Neural cell (in vitro differentiated cells): ENCODE measurements at regions not wholly inside any gene's neighbourhood (a gene's known extent, or its start where the extent isn't known, plus 50 kb on each side); places are given as distances from the start of the nearest gene placed in this dataset.

Source experiments
- H2AFZ ChIP-seq: fragments of 200-600, 300-800 bp; sonication (generic), shearing (Covaris generic); 2 replicates; pipeline ENCODE4 v1.6.0; 2014; ENCODE audit warnings: low read depth, mild to moderate bottlenecking, antibody characterized with exemption, low read length, moderate library complexity
- H3F3A ChIP-seq: fragments of 200-600 bp; shearing (Covaris generic); 2 replicates; pipeline ENCODE4 v1.6.1; 2016; ENCODE audit warnings: mild to moderate bottlenecking, moderate library complexity, mixed read lengths, antibody characterized with exemption, low read length; ENCODE audit not compliant: insufficient read depth, poor library complexity, severe bottlenecking
- H3K27ac ChIP-seq: fragments of 200-600, 300-800 bp; sonication (generic), shearing (Covaris generic); 2 replicates; pipeline ENCODE4 v1.5.1; 2014; ENCODE audit warnings: mild to moderate bottlenecking, low read length, moderate library complexity
- H3K27me3 ChIP-seq: fragments of 300-800, 200-600 bp; sonication (generic), shearing (Covaris generic); 2 replicates; pipeline ENCODE4 v1.6.0; 2014; ENCODE audit warnings: mild to moderate bottlenecking, low read depth, low read length, moderate library complexity; ENCODE audit not compliant: insufficient read depth
- H3K36me3 ChIP-seq: fragments of 300-800, 200-600 bp; sonication (generic), shearing (Covaris generic); 2 replicates; pipeline ENCODE4 v1.5.1; 2014; ENCODE audit warnings: mild to moderate bottlenecking, antibody characterized with exemption, low read length, moderate library complexity; ENCODE audit not compliant: insufficient read depth
- H3K4me2 ChIP-seq: fragments of 300-800, 200-600 bp; sonication (generic), shearing (Covaris generic); 2 replicates; pipeline ENCODE4 v1.6.0; 2014; ENCODE audit warnings: mild to moderate bottlenecking, low read length
- H3K4me3 ChIP-seq: fragments of 300-800, 200-600 bp; sonication (generic), shearing (Covaris generic); 2 replicates; pipeline ENCODE4 v1.5.1; 2014; ENCODE audit warnings: mild to moderate bottlenecking, low read length, moderate library complexity
- H3K79me2 ChIP-seq: fragments of 200-600 bp; shearing (Covaris generic); replicated peaks from 2 replicates; pipeline ENCODE4 v1.6.0; 2014; ENCODE audit warnings: mild to moderate bottlenecking, low read length, moderate library complexity; ENCODE audit not compliant: insufficient read depth
- H3K9ac ChIP-seq: fragments of 300-800, 200-600 bp; sonication (generic), shearing (Covaris generic); 2 replicates; pipeline ENCODE4 v1.6.1; 2016; ENCODE audit warnings: mild to moderate bottlenecking, low read length, mixed read lengths
- H3K9me2 ChIP-seq: fragments of 200-600 bp; shearing (Covaris generic); 2 replicates; pipeline ENCODE4 v1.6.1; 2016; ENCODE audit warnings: mild to moderate bottlenecking, low read length, mixed read lengths; ENCODE audit not compliant: insufficient read depth
- H3K9me3 ChIP-seq: fragments of 200-600, 300-800 bp; sonication (generic), shearing (Covaris generic); 2 replicates; pipeline ENCODE4 v1.6.1; 2016; ENCODE audit warnings: mild to moderate bottlenecking, mixed run types, low read length, moderate library complexity, mixed read lengths
- H4K20me1 ChIP-seq: fragments of 200-600 bp; shearing (Covaris generic); 2 replicates; pipeline ENCODE4 v1.6.1; 2016; ENCODE audit warnings: mild to moderate bottlenecking, mixed run types; ENCODE audit not compliant: insufficient read depth
- MXI1 ChIP-seq: fragments of 450-650 bp; conservative IDR thresholded peaks from 2 replicates; pipeline ENCODE4 v1.6.1; 2014; ENCODE audit warnings: antibody characterized with exemption, mild to moderate bottlenecking; ENCODE audit not compliant: poor library complexity, severe bottlenecking
- SMC3 ChIP-seq: fragments of 450-650 bp; conservative IDR thresholded peaks from 2 replicates; pipeline ENCODE4 v1.6.1; 2014; ENCODE audit warnings: antibody characterized with exemption, mild to moderate bottlenecking, moderate library complexity; ENCODE audit not compliant: poor library complexity
- small RNA-seq, 3 experiments: library from RNA; depleted of rRNA; stranded (forward); fragments of <200 nt; gene quantifications; one replicate each; pipeline ENCODE3, GENCODE V24; 2012

DNA sequence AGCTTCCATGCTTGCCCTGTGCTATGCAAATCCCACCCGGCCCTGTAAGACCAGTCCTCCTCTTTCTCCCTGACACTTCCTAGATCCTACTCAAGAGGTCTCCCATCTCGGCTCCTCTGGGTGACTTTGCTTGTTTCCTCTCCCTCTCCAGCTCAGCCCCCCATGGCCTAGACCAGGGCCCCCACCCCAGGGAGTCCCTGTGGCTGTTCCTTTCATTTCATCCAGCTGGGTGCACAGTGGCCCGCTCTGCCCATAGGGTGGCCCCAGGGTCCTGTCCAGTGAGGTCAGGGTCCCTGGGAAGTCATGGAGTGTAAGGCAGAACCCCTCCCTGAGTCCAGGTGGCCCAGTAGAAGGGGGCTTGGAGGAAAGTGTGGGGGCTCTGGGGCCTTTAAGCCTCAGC lies 52.3 kb upstream of the NKX1-1 start:
- H3K9ac ChIP-seq, result no peak overlapping the region

More for the DNA sequence above, 52.3 kb upstream of the NKX1-1 start:
- Histone ChIP-seq H3F3A (no peaks in the 10 kb centered on the region), H3K27ac (no peak overlapping the region), H3K9me2 (no peaks in the 10 kb centered on the region), H3K4me3 (no peak overlapping the region), H3K4me2 (no peak overlapping the region), H3K27me3 (peaks cover 7% of the 10 kb centered on the region), H2AFZ (no peak overlapping the region), H3K36me3 (no peaks in the 10 kb centered on the region), H3K79me2 (no peaks in the 10 kb centered on the region), H4K20me1 (no peaks in the 10 kb centered on the region), H3K9me3 (no peaks in the 10 kb centered on the region)
- TF ChIP-seq MXI1, result no peak
- TF ChIP-seq SMC3, result no peak

Small RNA genes lying in the stretch of these regions (small RNA-seq; reads per million reads assigned to genes)
- gene AC147067.2, result 0 reads per million in 3 experiments
